ENCODE measurements at regions not wholly inside any gene's neighbourhood (a gene's known extent, or its start where the extent isn't known, plus 50 kb on each side); places are given as distances from the start of the nearest gene placed in this dataset.
"Not testable (repeated sequence)": the region's sequence is repeated elsewhere in the genome, so short reads cannot be mapped to it uniquely, and the experiment has no call there.

DNA sequence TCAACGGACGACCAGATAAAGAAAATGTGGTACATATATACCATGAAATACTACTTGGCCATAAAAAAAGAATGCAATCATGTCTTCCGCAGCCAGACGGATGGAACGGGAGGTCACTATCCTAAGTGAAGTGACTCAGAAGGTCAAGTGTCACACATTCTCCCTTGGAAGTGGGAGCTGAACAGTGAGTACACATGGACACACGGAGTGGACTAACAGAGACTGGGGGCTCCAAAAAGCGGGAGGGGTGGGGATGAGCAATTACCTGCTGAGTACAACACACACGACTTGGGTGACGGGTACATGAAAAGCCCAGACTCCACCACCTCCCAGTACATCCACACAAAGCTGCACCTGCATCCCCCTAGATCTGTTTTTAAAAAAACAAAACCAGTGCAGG is 62.5 kb upstream of the TNK2 start:
- not testable (repeated sequence) for DNase-seq (ENCODE audit: low read depth)

DNA sequence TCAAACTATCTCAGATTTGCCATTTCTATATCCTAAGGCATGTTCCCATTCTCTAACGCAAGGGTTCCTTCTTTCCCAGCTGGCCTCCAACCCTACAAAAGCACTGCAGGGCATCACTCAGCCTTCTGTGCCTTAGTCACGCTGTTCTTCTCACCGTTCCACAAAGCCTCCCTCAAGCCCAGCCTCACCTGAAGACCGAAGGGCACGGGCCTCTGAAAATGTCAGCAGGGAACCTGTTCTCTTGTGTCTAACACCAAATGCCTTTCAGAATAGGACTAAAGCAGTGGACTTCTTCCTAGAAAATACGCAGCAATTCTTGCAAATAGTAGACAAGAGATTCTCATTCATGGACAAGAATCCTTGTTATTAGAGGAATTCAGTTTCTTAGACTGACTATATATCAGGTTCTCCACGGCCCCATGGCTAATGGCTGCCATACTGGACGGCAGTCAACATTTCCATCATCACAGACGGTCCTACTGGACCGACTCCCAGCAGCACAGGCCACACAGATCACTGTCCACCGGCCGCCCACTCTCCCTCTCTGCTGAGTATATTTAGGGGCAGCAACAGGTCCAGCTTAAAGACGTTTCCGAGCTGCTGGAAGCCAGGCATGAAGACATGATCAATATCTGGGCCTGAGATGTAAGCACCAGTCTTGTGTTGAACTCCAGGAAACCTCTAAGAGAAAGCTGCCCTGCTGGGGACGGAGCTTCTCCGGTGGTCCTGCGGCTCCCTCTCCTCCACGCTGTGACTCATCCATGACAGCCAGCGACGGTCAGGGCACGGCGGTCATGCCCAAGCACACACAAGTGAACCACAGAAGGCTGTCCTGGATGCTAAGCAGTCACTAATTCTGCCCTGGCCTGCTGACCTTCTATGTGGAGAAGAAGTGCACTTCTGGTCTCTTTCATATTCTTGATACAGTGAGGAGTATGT is 61.8 kb upstream of the TNK2 start:
- DNase-seq (ENCODE audit: low read depth): not testable (repeated sequence)

DNA sequence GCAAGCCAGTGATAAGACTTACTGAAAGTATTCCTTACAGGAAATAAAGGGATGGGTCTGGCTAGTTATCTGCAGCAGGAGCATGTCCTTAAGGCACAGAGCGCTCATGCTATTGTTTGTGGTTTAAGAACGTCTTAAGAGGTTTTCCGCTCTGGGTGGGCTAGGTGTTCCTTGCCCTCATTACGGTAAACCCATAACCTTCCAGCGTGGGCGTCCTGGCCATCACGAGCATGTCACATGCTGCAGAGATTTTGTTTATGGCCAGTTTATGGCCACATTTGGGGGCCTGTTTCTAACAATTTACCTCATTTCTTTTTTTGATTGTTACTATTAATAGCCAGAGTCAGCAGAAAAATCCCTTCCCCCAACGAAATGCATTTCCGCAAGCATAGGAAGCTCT is 61.0 kb upstream of the TNK2 start:
- not testable (repeated sequence) for DNase-seq (ENCODE audit: low read depth)

DNA sequence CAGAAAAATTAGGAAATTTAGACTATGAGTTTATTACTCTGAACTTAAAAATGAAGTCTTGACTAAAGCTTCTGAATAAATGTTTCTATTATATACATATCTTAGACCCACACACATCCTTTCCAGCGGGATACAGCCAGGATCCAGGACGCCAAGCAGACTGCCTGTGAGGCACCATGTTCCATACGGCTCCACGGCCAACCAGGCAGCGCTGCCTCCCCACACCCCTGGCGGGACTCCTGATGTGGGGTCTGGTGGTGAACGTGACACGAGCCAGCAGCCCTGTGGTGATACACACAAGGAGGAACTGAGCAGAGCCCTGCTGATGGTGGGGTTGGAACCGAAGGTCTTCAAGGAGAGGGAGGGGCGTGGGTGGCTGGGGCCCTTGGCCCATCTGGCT is 59.8 kb upstream of the TNK2 start:
- not testable (repeated sequence) for DNase-seq (ENCODE audit: low read depth)

DNA sequence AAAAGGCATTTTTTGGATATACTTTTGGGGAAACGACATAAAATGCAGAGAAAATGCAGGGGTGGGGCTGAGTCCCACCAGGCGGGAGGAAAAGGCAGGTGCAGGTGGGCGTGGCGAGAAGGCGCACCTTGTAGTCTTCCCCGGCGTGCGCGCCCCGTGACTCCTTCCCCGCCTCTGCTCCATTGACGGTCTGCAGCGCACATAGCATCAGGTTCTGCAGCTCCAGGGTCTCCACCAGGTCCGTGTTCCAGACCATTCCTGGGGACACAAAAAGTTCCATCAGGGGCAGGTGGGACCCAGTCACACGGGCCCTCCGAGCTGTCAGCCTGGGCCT is 59.0 kb upstream of the TNK2 start:
- DNase-seq (ENCODE audit: low read depth): not testable (repeated sequence)

DNA sequence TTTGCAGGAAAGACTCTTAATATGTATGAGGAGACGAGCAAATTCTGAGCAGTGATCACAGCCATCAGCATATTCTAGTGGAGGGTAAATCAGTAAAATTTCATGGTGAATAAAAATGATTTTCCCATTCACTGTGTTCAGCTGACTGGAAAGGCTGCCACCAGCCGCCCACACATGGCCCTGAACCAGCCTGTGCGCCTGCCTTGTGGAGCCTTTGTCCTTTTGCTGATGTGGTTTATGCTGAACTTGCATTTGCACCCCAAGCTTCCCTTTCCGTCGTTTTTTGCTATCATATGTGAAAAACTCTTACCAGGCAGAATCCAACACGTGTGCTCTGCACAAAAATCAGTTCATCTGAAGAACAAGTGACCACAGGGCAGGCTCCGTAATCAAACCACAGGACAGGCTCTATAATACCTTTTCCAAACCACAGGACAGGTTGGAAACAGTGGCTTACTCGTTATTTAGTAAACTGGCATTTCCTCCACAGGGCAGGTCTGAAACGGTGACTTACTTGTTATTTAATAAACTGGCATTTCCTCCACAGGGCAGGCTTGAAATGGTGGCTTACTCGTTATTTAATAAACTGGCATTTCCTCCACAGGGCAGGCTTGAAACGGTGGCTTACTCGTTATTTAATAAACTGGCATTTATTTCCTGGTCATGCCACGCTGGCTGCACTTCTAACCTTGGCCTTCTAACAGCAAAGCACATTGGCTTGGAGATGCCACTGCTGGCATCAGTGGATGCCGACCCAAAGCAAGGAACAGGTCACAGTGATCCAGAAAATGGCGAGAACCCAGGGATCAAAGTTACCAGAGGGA is 58.4 kb upstream of the TNK2 start:
- DNase-seq (ENCODE audit: low read depth): not testable (repeated sequence)

DNA sequence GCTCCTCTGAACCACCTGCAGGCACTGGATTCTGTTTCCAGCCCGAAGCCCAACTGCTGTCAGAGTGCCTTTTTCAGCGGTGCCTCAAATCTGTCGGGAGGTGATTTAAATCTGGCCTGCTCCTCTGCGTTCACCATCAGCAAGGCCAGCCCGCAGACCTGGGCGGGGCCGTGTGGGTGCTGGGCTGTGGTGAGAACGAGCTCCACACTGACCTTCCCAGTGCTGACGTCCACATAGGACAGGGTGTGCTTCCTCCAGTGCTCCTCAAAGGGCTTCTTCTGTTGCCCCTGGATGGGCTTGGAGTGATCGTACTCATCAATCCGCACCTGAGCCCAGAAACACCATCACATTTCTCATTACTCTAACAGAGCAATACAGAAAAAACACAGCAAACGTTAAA is 56.9 kb upstream of the TNK2 start:
- not testable (repeated sequence) for DNase-seq (ENCODE audit: low read depth)

DNA sequence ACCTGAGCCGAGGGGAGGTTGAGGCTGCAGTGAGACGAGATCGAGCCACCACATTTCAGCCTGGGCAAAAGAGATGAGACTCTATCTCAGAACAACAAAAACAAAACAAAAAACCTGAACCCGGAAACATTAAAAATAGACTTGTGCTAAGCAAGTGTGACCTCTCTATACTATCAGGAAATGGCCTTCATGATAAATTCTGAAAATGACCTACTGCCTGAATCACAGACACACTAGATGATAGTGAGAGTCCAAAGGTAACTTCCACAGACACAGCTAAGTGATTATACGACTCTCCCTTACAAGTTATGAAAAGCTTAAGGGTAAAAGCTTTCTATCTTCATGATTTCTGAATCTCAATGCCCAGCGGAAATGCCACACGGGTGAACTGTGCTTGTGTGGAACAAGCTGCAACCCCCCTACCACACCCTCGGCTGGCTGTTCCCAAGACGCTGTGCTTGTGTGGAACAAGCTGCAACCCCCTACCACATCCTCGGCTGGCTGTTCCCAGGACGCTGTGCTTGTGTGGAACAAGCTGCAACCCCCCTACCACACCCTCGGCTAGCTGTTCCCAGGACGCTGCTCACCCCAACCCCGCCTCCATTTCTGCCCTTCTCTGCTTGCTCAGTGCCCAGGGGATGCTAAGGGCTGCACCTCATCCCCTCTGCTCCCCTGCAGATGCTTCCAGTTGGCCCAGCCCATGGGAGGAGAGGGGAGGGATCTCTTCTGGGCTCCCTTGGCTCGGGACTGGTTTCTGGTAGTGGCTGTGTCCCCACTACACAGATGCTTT is 56.2 kb upstream of the TNK2 start:
- not testable (repeated sequence) for DNase-seq (ENCODE audit: low read depth)

DNA sequence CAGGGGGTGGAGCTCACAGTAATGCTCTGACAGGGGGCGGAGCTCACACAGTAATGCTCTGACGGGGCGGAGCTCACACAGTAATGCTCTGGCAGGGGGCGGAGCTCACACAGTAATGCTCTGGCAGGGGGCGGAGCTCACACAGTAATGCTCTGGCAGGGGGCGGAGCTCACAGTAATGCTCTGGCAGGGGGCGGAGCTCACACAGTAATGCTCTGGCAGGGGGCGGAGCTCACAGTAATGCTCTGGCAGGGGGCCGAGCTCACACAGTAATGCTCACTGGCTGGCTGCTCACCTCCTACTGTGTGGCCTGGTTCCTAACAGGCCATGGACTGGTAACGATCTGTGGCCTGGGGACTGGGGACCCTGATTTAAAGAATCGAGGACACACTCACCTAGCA is 53.9 kb upstream of the TNK2 start:
- not testable (repeated sequence) for DNase-seq (ENCODE audit: low read depth)

DNA sequence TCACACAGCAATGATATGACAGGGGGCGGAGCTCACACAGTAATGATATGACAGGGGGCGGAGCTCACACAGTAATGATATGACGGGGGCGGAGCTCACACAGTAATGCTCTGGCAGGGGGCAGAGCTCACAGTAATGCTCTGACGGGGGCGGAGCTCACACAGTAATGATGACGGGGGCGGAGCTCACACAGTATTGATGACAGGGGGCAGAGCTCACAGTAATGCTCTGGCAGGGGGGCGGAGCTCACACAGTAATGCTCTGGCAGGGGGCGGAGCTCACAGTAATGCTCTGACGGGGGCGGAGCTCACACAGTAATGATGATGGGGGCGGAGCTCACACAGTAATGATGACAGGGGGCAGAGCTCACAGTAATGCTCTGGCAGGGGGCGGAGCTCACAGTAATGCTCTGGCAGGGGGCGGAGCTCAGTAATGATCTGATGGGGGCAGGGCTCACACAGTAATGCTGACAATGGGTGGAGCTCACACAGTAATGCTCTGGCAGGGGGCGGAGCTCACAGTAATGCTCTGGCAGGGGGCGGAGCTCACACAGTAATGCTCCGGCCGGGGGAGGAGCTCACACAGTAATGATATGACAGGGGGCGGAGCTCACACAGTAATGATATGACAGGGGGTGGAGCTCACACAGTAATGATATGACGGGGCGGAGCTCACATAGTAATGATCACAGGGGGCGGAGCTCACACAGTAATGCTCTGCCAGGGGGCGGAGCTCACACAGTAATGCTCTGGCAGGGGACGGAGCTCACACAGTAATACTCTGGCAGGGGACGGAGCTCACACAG is 52.8 kb upstream of the TNK2 start:
- not testable (repeated sequence) for DNase-seq (ENCODE audit: low read depth)

DNA sequence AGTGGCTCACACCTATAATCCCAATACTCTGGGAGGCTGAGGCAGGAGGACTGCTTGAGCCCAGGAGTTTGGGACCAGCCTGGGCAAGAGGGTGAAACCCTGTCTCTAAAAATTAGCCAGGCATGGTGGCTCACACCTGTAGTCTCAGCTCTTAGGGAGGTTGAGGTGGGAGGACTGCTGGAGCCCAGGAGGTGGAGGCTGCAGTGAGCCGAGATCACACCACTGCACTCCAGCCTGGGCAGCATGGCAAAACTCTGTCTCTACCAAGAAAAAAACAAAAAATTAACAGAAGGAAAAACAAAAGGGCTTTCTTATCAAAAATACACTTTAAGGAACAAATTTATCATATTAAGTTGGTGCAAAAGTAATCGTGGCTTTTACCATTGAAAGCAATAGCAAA is 51.8 kb upstream of the TNK2 start:
- not testable (repeated sequence) for DNase-seq (ENCODE audit: low read depth)

DNA sequence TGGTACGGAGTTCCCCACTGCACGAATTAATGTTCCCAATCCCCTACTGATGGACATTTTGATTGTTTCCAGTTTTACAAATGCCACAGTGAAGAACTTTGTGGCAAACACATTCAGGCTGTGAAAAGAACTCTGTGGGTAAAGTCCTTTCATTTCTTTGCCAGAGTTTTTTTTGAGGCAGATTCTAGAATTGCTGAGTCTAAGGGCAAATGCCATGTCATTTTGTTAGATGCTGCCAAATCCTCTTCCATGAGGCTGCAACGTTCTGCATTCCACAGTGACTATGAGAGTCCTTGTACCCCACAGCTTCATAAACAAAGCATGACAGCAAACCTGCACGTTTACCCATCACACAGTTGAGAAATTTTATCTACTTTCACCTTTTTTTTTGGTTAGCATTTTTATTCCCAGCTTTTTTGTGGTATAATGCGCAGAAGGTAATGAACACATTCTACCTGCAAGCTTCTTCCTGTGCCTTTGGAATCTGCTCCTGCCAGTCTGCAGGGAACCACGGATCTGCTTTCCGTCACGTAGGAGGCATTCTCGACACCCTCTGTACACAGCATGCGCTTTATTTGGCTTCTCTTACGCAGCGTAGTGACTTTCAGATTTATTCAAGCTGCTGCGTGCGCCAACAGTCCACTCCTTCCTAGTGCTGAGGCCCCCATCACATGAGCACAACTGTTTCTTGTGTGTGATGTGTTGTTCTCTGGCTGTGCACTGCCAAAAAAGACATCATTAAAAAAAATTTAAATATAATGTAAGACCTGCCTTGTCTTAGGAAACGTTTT is 51.2 kb upstream of the TNK2 start:
- DNase-seq (ENCODE audit: low read depth): not testable (repeated sequence)

DNA sequence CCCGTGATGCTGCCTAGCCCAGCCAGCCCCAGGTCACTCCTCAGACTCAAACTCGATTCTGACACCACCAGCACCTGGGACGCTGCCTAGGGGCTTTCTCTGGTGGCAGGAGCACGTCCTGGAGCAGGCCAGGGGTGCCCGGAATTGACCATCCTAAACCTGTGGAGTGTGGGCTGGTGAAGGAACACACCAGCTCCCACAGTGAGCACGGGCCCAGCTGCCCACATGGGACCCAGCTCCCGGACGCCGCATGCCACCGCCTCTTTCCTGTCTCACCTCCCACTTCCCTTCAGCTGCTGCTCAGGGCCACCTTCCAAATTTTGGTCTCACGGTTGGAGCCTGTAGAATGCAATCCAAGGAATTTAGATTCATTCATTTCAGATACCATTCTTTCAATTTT is 50.4 kb upstream of the TNK2 start:
- not testable (repeated sequence) for DNase-seq (ENCODE audit: low read depth)
